ENCODE measurements at regions not wholly inside any gene's neighbourhood (a gene's known extent, or its start where the extent isn't known, plus 50 kb on each side); places are given as distances from the start of the nearest gene placed in this dataset.

DNA sequence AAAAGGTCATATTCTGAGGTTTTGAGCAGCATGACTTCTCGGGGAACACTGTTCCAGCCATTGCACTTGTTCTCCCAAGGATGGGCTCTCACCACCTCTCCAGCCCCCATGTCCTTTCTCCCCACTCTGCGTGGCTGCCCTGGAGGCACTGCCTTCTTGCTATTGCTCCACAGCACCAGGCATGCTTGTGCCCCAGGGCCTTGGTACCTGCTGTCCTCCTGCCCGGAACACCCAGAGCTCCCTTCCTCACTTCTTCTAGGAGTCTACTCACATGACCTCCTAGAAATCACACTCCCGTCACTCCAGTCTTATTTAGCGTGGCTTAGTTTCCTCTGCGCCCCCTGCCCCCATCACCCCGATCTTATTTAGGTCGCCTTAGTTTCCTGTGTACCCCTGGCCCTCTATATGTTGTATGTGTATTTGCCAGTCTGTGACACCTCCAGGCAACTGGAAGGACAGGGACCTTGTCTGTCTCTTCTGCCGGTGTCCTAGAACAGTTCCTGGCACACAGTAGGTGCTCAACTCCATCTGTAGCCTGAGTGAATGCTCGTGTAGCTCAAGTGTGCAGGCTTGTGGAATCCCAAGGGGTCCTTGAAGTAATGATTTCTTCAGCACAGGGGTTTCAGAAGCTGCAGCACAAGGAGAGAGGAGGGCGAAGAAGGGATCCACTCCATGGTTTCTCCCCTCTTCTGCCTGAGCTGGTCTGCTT, 208.6 kb upstream of the CIBAR2 start:
- Histone ChIP-seq H3K36me3 (no peaks in the 10 kb centered on the region), H3K4me1 (peaks cover 39% of the 10 kb centered on the region), H3K4me3 (no peak overlapping the region), H3K9me3 (no peaks in the 10 kb centered on the region), H3K27ac (peak overlapping the region; percentile 70), H3K27me3 (no peaks in the 10 kb centered on the region)
- WGBS, result 92% methylated on average over 11 of the region's 11 CpGs
- no peak for DNase-seq (ENCODE audit: low spot score in 2 of 2)
- TF ChIP-seq EP300 (IDR thresholded peaks at IDR 0.05) (no peak), POLR2A (IDR thresholded peaks at IDR 0.05) (no peak), POLR2AphosphoS5 (IDR thresholded peaks at IDR 0.05) (no peak)
- TF ChIP-seq, protein P1, sequence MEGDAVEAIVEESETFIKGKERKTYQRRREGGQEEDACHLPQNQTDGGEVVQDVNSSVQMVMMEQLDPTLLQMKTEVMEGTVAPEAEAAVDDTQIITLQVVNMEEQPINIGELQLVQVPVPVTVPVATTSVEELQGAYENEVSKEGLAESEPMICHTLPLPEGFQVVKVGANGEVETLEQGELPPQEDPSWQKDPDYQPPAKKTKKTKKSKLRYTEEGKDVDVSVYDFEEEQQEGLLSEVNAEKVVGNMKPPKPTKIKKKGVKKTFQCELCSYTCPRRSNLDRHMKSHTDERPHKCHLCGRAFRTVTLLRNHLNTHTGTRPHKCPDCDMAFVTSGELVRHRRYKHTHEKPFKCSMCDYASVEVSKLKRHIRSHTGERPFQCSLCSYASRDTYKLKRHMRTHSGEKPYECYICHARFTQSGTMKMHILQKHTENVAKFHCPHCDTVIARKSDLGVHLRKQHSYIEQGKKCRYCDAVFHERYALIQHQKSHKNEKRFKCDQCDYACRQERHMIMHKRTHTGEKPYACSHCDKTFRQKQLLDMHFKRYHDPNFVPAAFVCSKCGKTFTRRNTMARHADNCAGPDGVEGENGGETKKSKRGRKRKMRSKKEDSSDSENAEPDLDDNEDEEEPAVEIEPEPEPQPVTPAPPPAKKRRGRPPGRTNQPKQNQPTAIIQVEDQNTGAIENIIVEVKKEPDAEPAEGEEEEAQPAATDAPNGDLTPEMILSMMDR (IDR thresholded peaks at IDR 0.05), result no peak

DNA sequence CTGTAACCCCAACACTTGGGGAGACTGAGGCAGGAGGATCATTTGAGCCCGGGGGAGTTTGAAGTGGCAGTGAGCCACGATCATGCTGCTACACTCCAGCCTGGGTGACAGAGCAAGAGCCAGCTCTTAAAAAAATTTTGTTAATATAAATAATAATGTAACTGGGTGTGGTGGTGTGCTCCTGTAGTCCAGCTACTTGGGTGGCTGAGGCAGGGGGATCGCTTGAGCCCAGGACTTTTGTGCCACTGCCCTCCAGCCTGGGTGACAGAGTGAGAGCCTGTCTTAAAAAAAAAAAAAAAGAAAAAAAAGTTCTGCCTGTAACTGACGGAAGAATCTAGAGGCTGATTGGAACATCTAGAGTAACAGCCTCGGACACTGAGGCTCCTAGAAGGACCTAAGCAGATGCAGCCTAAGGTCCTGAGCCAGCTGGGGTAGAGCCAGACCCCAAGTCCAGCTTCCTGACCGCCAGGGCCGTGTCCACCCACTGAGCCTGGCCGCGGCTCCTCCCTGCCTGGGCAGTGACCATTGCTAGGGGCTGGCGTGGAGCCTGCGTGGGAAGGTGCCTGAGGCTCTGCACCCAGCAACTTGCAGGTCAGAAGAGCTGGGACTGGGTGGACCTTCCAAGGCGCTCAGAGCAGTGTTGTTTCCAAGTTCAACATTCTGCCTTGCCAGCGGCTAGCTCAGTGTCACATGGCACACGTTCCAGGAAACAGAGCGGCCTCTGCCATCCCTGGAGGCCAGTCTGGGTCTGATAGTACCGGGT, 209.4 kb upstream of the CIBAR2 start:
- Histone ChIP-seq H3K27ac (peak overlapping the region; percentile 70), H3K4me3 (no peak overlapping the region), H3K36me3 (no peaks in the 10 kb centered on the region), H3K27me3 (no peaks in the 10 kb centered on the region), H3K4me1 (peaks cover 39% of the 10 kb centered on the region), H3K9me3 (no peaks in the 10 kb centered on the region)
- TF ChIP-seq POLR2AphosphoS5 (IDR thresholded peaks at IDR 0.05) (peak in 2 of 3 donors; percentile 60 to 86), POLR2A (IDR thresholded peaks at IDR 0.05) (no peak)
- peak; percentile 93 to 97 for DNase-seq (ENCODE audit: low spot score in 2 of 2)
- WGBS, result 14% methylated on average over 15 of the region's 16 CpGs

DNA sequence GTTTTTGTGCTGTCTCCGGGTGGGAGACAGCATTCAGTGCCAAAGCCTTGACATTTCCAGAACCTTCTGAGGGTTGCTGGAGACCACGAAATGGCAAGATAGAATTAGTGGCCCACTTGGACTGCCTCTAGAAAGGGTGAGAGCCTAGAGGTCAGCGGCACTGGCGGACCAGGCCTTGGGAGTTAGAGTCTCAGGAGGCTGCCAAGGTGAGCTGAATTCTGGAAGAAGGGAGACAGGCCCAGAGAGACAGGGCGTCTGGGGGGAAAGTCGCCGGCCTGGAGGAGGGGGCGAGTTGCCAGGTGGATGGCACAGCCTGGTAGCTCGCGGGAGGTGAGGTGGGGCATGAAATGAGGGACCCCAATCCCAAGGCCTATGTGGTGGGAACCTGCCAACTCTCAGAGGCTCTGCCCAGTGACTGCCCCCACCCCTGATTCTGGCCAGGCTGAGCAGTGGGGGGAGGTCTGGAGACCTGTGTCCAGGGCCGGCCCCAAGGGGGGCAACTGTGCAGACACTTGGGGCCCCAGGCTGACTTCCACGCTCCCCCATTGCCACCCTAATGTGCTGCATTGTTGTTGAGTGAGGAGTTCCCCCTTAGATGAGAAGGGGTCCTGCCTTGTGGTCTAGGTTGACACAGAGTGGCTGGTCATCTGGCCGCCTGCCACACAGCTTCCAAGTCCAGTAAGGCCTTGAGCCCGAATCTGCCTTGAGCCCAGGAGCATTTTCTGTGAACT, 211.1 kb upstream of the CIBAR2 start:
- no peak overlapping the region for H3K4me3 ChIP-seq
- peaks cover 43% of the 10 kb centered on the region for H3K4me1 ChIP-seq
- H3K27ac ChIP-seq, result peak overlapping the region; percentile 70
- WGBS, result 88% methylated on average over 14 of the region's 14 CpGs
- no peaks in the 10 kb centered on the region for H3K36me3 ChIP-seq
- H3K9me3 ChIP-seq, result no peaks in the 10 kb centered on the region
- no peaks in the 10 kb centered on the region for H3K27me3 ChIP-seq
- no peak for DNase-seq (ENCODE audit: low spot score in 2 of 2)
- no peak for TF ChIP-seq EP300 (IDR thresholded peaks at IDR 0.05)
- no peak for TF ChIP-seq POLR2AphosphoS5 (IDR thresholded peaks at IDR 0.05)
- TF ChIP-seq, protein P1 (IDR thresholded peaks at IDR 0.05), result no peak
- no peak for TF ChIP-seq POLR2A (IDR thresholded peaks at IDR 0.05)

DNA sequence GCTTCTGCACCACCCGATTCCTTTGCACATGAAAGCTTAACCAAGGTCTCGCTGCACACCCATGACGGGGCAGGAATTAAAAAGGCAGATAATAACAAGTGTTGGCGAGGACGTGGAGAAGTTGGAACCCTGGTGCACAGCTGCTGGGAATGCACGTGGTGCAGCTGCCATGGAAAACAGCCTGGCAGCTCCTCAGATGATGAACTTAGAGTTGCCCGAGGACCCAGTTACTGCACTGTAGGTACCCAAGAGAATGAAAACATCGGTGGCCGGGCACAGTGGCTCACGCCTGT, 211.6 kb upstream of the CIBAR2 start:
- no peak for DNase-seq (ENCODE audit: low spot score in 2 of 2)
- Histone ChIP-seq H3K4me3 (no peak overlapping the region), H3K36me3 (no peaks in the 10 kb centered on the region), H3K27ac (peak overlapping the region; percentile 70), H3K27me3 (no peaks in the 10 kb centered on the region), H3K4me1 (peaks cover 45% of the 10 kb centered on the region), H3K9me3 (no peaks in the 10 kb centered on the region)
- 98% methylated on average over 7 of the region's 10 CpGs for WGBS
- no peak for TF ChIP-seq EP300 (IDR thresholded peaks at IDR 0.05)
- no peak for TF ChIP-seq POLR2AphosphoS5 (IDR thresholded peaks at IDR 0.05)
- TF ChIP-seq, protein P1 (IDR thresholded peaks at IDR 0.05), result no peak
- no peak for TF ChIP-seq POLR2A (IDR thresholded peaks at IDR 0.05)

DNA sequence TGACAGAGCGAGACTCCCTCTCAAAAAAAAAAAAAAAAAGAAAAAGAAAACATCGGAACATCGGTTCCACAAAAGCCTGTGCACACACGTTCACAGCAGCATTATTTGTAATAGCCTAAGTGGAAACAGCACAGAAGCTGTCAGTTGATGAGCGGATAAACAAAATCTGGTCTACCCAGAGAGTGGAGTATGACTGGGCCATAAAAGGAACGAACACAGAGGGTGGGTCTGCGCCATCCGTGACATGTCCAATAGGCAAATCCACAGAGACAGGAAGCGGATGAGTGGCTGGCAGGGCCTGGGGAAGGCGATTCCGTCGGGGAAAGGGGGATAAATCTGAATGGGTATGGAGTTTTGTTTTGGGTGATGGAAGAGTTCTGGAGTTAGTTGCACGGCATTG, 212.2 kb upstream of the CIBAR2 start:
- 93% methylated on average over 13 of the region's 13 CpGs for WGBS
- H3K4me1 ChIP-seq, result peaks cover 51% of the 10 kb centered on the region
- H3K27ac ChIP-seq, result no peak overlapping the region
- DNase-seq (ENCODE audit: low spot score in 2 of 2), result no peak
- H3K27me3 ChIP-seq, result no peaks in the 10 kb centered on the region
- no peaks in the 10 kb centered on the region for H3K36me3 ChIP-seq
- TF ChIP-seq, protein P1 (IDR thresholded peaks at IDR 0.05), result no peak
- TF ChIP-seq EP300 (IDR thresholded peaks at IDR 0.05) (no peak), POLR2AphosphoS5 (IDR thresholded peaks at IDR 0.05) (no peak), POLR2A (IDR thresholded peaks at IDR 0.05) (no peak)
- H3K4me3 ChIP-seq, result no peak overlapping the region
- H3K9me3 ChIP-seq, result no peaks in the 10 kb centered on the region
